Bronchial epithelial cell (primary cell): ENCODE measurements at regions not wholly inside any gene's neighbourhood (a gene's known extent, or its start where the extent isn't known, plus 50 kb on each side); places are given as distances from the start of the nearest gene placed in this dataset.

Experiments
- DNase-seq: peaks from one replicate; pipeline ENCODE4 v3.0.0-alpha.2; 2010; ENCODE audit warnings: low read depth
- FAIRE-seq: peaks from 2 replicates; lab custom pipeline; 2011; peaks lifted over from hg19 to GRCh38; lab: Jason Lieb, UNC
- H3K27me3 ChIP-seq: 2 replicates; pipeline ENCODE4 v1.5.1; 2011; ENCODE audit warnings: low read length; ENCODE audit not compliant: control insufficient read depth, insufficient read depth
- H3K36me3 ChIP-seq: 2 replicates; pipeline ENCODE4 v1.5.1; 2011; ENCODE audit warnings: low read length; ENCODE audit not compliant: control insufficient read depth, insufficient read depth
- H3K4me3 ChIP-seq: 2 replicates; pipeline ENCODE4 v1.5.1; 2011; ENCODE audit warnings: mild to moderate bottlenecking, low read depth, low read length, control low read depth
- TF ChIP-seq, protein P1 (sequence below): IDR thresholded peaks from 2 replicates; pipeline ENCODE4 v1.5.1; 2011; ENCODE audit warnings: mild to moderate bottlenecking, moderate library complexity, low read length, control low read depth, inconsistent platforms; ENCODE audit not compliant: insufficient read depth, severe bottlenecking

DNA sequence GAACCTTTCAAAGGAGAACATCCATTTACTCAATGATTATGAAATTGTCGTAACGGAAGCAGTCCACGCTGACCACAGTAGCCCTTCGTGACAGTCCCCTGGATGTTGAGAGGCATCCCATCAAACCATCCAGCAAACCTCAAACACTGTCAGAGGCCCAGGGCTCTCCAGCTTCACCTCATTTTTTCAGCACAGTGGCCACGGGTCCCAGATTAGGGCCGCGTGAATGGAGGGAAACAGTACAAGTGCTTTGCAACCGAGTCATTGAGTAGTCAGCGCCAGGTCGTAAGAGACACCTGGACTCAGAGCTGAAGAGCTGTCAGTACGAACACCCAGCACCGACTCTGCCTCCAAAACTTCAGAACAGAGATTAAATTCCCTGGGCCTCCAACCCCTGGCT is 552.5 kb upstream of the SALL3 start:
- no peak for DNase-seq
- Histone ChIP-seq H3K4me3 (no peak overlapping the region), H3K36me3 (no peaks in the 10 kb centered on the region), H3K27me3 (no peaks in the 10 kb centered on the region)
- no peak for FAIRE-seq
- TF ChIP-seq, protein P1, sequence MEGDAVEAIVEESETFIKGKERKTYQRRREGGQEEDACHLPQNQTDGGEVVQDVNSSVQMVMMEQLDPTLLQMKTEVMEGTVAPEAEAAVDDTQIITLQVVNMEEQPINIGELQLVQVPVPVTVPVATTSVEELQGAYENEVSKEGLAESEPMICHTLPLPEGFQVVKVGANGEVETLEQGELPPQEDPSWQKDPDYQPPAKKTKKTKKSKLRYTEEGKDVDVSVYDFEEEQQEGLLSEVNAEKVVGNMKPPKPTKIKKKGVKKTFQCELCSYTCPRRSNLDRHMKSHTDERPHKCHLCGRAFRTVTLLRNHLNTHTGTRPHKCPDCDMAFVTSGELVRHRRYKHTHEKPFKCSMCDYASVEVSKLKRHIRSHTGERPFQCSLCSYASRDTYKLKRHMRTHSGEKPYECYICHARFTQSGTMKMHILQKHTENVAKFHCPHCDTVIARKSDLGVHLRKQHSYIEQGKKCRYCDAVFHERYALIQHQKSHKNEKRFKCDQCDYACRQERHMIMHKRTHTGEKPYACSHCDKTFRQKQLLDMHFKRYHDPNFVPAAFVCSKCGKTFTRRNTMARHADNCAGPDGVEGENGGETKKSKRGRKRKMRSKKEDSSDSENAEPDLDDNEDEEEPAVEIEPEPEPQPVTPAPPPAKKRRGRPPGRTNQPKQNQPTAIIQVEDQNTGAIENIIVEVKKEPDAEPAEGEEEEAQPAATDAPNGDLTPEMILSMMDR = no peak

DNA sequence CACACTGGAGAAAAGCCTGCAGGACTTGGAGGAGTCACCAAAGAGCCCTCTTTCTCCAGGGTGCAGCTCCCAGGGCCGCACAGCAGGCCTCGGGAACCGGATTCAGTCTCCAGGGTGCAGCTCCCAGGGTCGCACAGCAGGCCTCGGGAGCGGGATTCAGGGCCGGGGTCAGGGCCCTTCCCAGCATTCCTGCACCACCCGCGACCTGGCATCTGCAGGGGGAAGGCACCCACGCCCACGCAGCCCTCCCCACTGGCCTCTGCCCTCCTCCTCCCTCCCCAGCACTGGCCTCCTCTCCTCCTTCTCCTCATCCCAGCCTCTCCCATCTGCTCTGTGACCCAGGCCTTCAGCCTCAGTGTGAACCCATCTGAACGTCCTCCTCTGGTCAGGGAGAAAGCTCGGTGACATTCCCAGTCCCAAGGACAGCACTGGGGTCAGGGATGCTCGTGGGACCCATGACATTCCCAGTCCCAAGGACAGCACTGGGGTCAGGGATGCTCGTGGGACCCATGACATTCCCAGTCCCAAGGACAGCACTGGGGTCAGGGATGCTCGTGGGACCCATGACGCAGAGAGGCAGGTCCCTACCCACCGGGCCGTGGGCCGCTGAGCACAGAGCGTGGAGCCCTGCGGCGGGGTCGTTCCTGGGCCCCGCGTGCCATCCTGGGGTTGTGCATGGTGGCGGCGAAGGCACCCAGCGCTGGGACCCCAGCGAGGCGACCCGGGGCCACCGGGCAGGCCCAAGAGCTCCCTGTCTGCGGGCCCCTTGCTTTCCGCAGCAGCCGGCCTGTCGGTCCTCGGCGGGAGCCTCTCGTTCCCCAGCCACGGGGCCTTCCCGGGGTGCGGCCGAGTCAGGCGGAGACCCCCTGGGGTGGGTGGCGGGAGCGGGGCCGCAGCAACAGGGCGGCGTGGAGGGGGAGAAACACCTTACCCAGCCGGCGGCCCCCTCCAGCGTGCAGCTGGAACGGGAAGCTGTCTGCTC is 550.2 kb upstream of the SALL3 start:
- DNase-seq = no peak
- peak; percentile 83 for FAIRE-seq
- H3K4me3 ChIP-seq = no peak overlapping the region
- H3K36me3 ChIP-seq = no peaks in the 10 kb centered on the region
- TF ChIP-seq, protein P1 = no peak
- H3K27me3 ChIP-seq = no peaks in the 10 kb centered on the region

DNA sequence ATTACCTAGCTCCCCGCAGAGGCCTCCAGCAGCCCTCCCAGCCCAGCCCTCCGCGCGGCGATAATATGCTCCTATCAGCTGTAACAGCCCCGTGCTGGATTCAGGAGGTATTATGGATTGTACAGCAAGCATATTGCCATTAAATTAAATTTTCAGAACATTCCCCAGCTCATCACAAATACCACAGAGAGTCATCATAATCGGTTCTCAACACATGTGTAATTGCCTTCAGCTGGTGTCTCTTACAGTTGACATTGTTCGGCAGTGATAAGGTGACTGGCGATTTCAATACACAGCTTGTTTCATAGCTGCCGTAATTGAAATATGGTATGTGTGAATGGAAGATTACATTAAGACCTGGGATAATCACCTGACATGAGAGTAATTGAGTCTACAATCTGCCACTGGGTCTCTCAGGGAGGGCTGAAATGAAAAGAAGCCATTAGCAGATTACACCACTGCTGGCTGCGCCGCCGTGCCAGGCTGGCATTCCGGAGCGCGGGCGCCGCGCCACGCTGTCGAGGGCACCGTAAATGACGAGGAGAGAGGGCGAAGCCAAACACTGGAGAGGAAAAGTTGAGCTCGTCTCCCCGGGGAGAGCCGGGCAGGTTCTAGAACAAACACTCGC is 549.4 kb upstream of the SALL3 start:
- Histone ChIP-seq H3K36me3 (no peaks in the 10 kb centered on the region), H3K4me3 (no peak overlapping the region), H3K27me3 (no peaks in the 10 kb centered on the region)
- FAIRE-seq (no peak), DNase-seq (no peak)
- TF ChIP-seq, protein P1 = no peak

DNA sequence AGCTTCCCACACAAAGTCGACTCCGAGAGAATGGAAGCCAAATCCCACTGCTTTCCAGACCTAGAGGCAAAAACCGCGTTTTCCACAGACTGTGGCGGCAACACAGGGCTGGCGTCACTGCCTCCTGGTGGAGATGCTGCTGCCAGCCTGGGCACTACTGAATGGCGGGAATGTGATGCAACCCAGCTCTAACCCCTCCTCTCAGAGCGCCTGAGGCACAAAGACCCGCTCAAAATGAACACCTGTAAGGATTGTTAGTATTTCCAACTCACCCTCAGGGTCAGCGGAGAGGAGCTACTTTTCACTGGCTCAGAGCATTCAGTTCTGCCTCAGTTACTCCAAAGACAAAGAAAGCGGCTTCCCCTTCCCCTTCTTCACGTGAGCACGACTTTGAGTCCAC is 548.0 kb upstream of the SALL3 start:
- TF ChIP-seq, protein P1 = no peak

DNA sequence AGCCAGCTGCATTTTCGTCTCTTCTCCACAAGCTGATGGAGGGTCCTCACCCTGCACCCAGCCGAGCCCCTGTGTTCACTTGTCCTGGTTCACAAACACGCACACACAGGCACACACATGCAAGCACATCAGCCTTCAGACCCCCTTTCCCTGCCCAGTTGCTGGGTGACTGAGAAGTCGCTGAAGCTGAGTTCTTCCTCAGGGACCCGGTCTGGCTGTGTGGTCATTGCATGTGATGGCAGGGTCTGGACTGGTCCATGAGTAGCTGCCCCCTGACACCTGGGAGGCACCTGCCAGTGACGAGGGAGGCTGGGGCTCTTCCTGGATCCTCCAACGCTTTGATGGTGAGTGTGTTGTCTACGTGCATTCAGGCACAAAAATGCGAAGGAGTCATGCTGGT is 546.1 kb upstream of the SALL3 start:
- TF ChIP-seq, protein P1 = no peak
- FAIRE-seq (no peak), DNase-seq (no peak)
- Histone ChIP-seq H3K4me3 (no peak overlapping the region), H3K27me3 (no peaks in the 10 kb centered on the region), H3K36me3 (no peaks in the 10 kb centered on the region)

More for the DNA sequence above, 548.0 kb upstream of the SALL3 start:
- FAIRE-seq (no peak), DNase-seq (no peak)
- Histone ChIP-seq H3K4me3 (no peak overlapping the region), H3K27me3 (no peaks in the 10 kb centered on the region), H3K36me3 (no peaks in the 10 kb centered on the region)
